ENCODE measurements at regions not wholly inside any gene's neighbourhood (a gene's known extent, or its start where the extent isn't known, plus 50 kb on each side); places are given as distances from the start of the nearest gene placed in this dataset.

GRCh38 chr6:126127659-126128058 is 141.3 kb downstream of the TRMT11 start:
- no peaks in the 10 kb centered on the region for H4K20me1 ChIP-seq (ENCODE audit: insufficient read depth, low read length)
- no peaks in the 10 kb centered on the region for H3K36me3 ChIP-seq (replicated peaks; ENCODE audit: insufficient read depth, low read length)
- no peaks in the 10 kb centered on the region for H3K79me2 ChIP-seq (ENCODE audit: low read length)
- TF ChIP-seq EZH2phosphoT487 (IDR thresholded peaks at IDR 0.05; ENCODE audit: low read length) (no peak), EZH2 (optimal IDR thresholded peaks at IDR 0.05; ENCODE audit: low read depth, low read length) (no peak), CTCF (IDR thresholded peaks at IDR 0.05; ENCODE audit: low read length) (no peak)
- H3K4me1 ChIP-seq (ENCODE audit: low read length) = no peaks in the 10 kb centered on the region
- H3K27ac ChIP-seq (ENCODE audit: low read length) = no peak overlapping the region
- H3K4me3 ChIP-seq (ENCODE audit: low read length) = no peak overlapping the region
- no peak overlapping the region for H3K4me2 ChIP-seq (ENCODE audit: low read depth, low read length)
- no peak overlapping the region for H3K9ac ChIP-seq (ENCODE audit: low read length)
- DNase-seq = no peak
- H3K9me2 ChIP-seq (replicated peaks; ENCODE audit: insufficient read depth, low read length) = no peaks in the 10 kb centered on the region
- no peaks in the 10 kb centered on the region for H3K9me3 ChIP-seq (replicated peaks; ENCODE audit: insufficient read depth, low read length)
- no peak overlapping the region for H2AFZ ChIP-seq (ENCODE audit: low read length)
- no peaks in the 10 kb centered on the region for H3K27me3 ChIP-seq (replicated peaks; ENCODE audit: insufficient read depth, low read length)
- no peaks in the 10 kb centered on the region for H3F3A ChIP-seq (ENCODE audit: insufficient read depth, low read length)

GRCh38 chr6:126131246-126131645 is 144.9 kb downstream of the TRMT11 start:
- H4K20me1 ChIP-seq (ENCODE audit: insufficient read depth, low read length) = no peaks in the 10 kb centered on the region
- H3K36me3 ChIP-seq (replicated peaks; ENCODE audit: insufficient read depth, low read length) = no peaks in the 10 kb centered on the region
- H3K27ac ChIP-seq (ENCODE audit: low read length) = no peak overlapping the region
- no peak overlapping the region for H3K4me3 ChIP-seq (ENCODE audit: low read length)
- H3K4me1 ChIP-seq (ENCODE audit: low read length) = no peaks in the 10 kb centered on the region
- no peak overlapping the region for H3K9ac ChIP-seq (ENCODE audit: low read length)
- H3K9me3 ChIP-seq (replicated peaks; ENCODE audit: insufficient read depth, low read length) = no peaks in the 10 kb centered on the region
- no peak for DNase-seq
- TF ChIP-seq EZH2 (optimal IDR thresholded peaks at IDR 0.05; ENCODE audit: low read depth, low read length) (no peak), CTCF (IDR thresholded peaks at IDR 0.05; ENCODE audit: low read length) (no peak), EZH2phosphoT487 (IDR thresholded peaks at IDR 0.05; ENCODE audit: low read length) (no peak)
- no peak overlapping the region for H2AFZ ChIP-seq (ENCODE audit: low read length)
- H3K79me2 ChIP-seq (ENCODE audit: low read length) = no peaks in the 10 kb centered on the region
- H3F3A ChIP-seq (ENCODE audit: insufficient read depth, low read length) = no peaks in the 10 kb centered on the region
- H3K27me3 ChIP-seq (replicated peaks; ENCODE audit: insufficient read depth, low read length) = no peaks in the 10 kb centered on the region
- no peak overlapping the region for H3K4me2 ChIP-seq (ENCODE audit: low read depth, low read length)
- no peaks in the 10 kb centered on the region for H3K9me2 ChIP-seq (replicated peaks; ENCODE audit: insufficient read depth, low read length)

- no peaks in the 10 kb centered on the region for H3K36me3 ChIP-seq (replicated peaks; ENCODE audit: insufficient read depth, low read length)
- H3K9me2 ChIP-seq (replicated peaks; ENCODE audit: insufficient read depth, low read length) = no peaks in the 10 kb centered on the region
- no peak overlapping the region for H3K27ac ChIP-seq (ENCODE audit: low read length)
- H3K27me3 ChIP-seq (replicated peaks; ENCODE audit: insufficient read depth, low read length) = no peaks in the 10 kb centered on the region
- no peaks in the 10 kb centered on the region for H3K9me3 ChIP-seq (replicated peaks; ENCODE audit: insufficient read depth, low read length)
- H3K4me1 ChIP-seq (ENCODE audit: low read length) = no peaks in the 10 kb centered on the region
- H3K9ac ChIP-seq (ENCODE audit: low read length) = no peak overlapping the region
- DNase-seq = no peak
- no peaks in the 10 kb centered on the region for H3F3A ChIP-seq (ENCODE audit: insufficient read depth, low read length)
- H2AFZ ChIP-seq (ENCODE audit: low read length) = no peak overlapping the region
- H3K79me2 ChIP-seq (ENCODE audit: low read length) = no peaks in the 10 kb centered on the region
- TF ChIP-seq EZH2 (optimal IDR thresholded peaks at IDR 0.05; ENCODE audit: low read depth, low read length) (no peak), EZH2phosphoT487 (IDR thresholded peaks at IDR 0.05; ENCODE audit: low read length) (no peak), CTCF (IDR thresholded peaks at IDR 0.05; ENCODE audit: low read length) (no peak)
- H4K20me1 ChIP-seq (ENCODE audit: insufficient read depth, low read length) = no peaks in the 10 kb centered on the region
- no peak overlapping the region for H3K4me3 ChIP-seq (ENCODE audit: low read length)
- H3K4me2 ChIP-seq (ENCODE audit: low read depth, low read length) = no peak overlapping the region
These were observed 147.6 kb downstream of the TRMT11 start for GRCh38 chr6:126133984-126134383.
